ENCODE measurements at regions not wholly inside any gene's neighbourhood (a gene's known extent, or its start where the extent isn't known, plus 50 kb on each side); places are given as distances from the start of the nearest gene placed in this dataset.

DNA sequence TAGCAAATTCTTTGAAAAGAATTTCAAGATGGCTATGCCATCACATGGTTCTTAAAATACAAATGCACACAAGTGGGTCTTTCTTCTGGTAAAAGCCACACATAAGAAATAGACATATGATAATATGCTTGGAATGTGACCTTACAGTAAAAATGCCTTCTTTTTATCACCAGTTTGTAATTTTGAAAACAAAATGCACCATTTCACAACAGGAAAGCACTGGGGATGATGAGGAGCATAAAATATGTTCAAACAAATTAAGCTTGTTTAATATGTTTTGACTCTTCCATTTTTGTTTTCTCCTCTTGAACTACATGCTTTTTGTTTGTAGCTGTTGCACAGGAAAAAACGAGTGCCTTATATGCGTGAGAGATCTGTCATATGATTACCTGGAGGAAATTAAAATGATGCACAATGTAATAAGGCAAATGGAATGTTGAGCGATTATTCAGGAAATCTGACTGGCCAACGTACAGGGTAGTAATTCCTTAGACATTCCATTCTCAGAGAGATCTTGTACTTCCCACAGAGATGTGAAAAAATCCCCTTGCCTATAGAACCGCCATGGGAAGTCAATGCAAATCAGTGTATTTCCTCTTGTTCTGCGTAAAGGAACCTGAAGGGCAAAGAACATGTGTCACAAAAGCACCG lies 911.6 kb downstream of the TFAP2A start:
- ATAC-seq (no peak), DNase-seq (ENCODE audit: missing footprints) (no peak)
- intact Hi-C loops (cut with DNase I), result no loop called here

DNA sequence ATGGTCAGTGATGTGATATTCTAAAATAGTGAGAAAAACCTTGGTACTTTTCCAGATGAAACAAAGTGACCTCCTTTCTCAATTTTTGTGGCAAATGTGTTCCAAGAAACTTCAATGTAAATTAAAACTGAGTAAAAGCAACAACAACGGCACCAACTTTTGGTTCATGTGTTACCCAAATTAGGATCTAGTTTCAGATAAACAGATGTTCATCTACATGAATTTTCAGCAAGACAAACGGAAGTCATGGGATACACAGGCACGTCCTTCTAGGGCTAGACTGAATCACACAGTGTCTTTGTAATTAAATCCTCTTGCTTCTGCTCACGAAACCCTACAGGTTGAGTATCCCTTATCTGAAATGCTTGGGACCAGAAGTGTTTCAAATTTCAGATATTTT lies 915.2 kb downstream of the TFAP2A start:
- no peak for DNase-seq (ENCODE audit: missing footprints)
- intact Hi-C loops (cut with DNase I), result no loop called here
- no peak for ATAC-seq

- DNase-seq (ENCODE audit: missing footprints) (no peak), ATAC-seq (no peak)
- intact Hi-C loops (cut with DNase I), result no loop called here
These were observed 918.0 kb downstream of the TFAP2A start for GRCh38 chr6:9496837-9497236.

DNA sequence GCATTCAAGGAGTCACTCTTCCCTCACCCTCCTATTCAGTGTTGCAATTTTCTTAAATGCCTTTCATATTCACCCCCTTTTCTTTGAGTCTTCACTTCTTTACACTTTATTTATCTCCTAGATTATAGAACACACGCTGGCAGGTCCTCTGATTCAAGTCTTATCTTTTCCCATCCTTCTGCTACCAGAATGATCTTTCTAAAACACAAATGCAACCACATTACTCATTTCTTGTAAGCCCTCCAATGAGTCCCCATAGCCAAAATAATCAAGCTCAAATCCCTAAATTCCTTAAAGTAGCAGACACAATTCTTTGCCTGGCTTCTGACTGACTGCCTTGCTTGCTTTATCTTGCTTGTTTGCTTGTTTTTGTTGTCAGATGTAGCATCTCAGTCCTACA lies 920.0 kb downstream of the TFAP2A start:
- intact Hi-C loops (cut with DNase I), result no loop called here
- ATAC-seq (no peak), DNase-seq (ENCODE audit: missing footprints) (no peak)

DNA sequence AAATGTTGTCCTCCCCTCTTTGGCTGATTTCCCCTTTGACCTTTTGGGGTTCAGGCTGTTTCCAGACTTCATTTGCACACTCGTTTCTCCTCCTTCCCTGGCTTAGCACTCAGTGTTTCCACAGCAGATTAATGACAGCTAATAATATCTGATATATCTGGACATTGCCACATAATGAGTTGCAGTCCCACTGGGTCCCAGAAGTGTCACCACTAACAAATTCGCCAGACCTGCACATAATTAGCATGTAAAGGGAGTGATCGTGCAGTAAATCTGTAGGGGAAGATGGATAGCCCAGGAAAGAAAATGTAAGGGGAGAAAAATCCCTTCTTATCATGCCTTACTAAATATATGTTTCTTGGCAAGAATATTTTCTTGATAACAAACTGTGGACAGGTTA lies 922.1 kb downstream of the TFAP2A start:
- intact Hi-C loops (cut with DNase I), result no loop called here
- DNase-seq (ENCODE audit: missing footprints) (no peak), ATAC-seq (no peak)

GRCh38 chr6:9487128-9487527 lies 927.7 kb downstream of the TFAP2A start:
- ATAC-seq, result no peak
- intact Hi-C loops (cut with DNase I), result no loop called here

DNA sequence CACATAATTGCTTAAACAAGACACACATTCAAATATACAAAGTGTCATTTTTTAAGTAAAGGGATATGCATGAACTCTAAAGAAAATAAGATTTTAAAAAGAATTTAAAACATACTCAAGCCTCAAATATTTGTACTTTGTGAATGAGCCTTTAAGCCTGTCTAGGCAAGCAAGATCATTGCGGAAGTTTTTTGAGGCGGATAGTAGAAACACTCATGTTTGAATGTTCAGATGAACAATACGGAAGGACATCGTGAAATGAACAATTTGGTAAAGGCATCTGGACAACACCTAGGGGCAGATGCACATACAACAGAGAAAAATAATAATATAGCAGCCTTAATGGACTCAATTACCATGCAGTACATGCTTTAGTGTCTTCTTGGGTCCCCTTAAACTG lies 928.9 kb downstream of the TFAP2A start:
- no peak for DNase-seq (ENCODE audit: missing footprints)
- ATAC-seq, result no peak
- intact Hi-C loops (cut with DNase I), result no loop called here

More at GRCh38 chr6:9487128-9487527, 927.7 kb downstream of the TFAP2A start:
- DNase-seq (ENCODE audit: missing footprints), result no peak

DNA sequence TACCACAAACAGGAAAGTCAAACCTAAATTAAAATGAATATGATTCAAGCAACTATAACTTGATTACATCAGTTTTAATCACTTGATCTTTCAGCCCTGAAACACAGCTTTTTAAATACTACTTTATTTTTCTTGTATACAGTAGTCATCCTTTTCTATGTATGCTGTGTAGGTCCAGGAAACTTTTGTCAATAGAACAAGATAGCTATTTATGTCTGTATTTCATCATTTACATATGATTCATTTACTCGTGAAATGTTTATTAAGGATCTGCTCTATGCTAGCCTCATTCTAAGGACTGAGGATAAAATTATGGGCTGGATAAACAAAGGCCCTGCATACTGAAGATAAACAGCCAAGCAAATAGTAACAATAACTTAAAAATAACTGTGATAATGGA lies 930.2 kb downstream of the TFAP2A start:
- no peak for DNase-seq (ENCODE audit: missing footprints)
- intact Hi-C loops (cut with DNase I), result no loop called here

DNA sequence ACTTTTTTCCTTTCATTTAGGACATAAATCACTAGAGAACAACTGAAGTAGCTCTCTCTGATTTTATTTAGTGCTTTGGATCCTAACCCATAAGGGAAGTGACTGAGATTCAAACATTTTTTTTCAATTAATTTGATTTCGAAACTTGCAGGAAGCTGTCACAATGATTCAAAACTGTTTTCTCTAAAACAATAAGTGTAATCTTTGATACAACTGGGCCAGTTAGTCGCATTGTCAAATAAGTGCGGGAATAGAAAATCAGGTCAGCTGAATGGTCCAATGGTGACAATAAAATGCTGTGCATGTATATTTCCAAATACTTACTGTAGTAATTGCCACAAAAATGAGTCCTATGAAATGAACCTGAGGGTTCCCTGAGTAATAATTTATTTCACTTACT lies 930.8 kb downstream of the TFAP2A start:
- intact Hi-C loops (cut with DNase I), result no loop called here
- DNase-seq (ENCODE audit: missing footprints) (no peak), ATAC-seq (no peak)

More for the DNA sequence above, 930.2 kb downstream of the TFAP2A start:
- ATAC-seq, result no peak

GRCh38 chr6:9482030-9482738 lies 932.7 kb downstream of the TFAP2A start:
- intact Hi-C loops (cut with DNase I), result no loop called here

DNA sequence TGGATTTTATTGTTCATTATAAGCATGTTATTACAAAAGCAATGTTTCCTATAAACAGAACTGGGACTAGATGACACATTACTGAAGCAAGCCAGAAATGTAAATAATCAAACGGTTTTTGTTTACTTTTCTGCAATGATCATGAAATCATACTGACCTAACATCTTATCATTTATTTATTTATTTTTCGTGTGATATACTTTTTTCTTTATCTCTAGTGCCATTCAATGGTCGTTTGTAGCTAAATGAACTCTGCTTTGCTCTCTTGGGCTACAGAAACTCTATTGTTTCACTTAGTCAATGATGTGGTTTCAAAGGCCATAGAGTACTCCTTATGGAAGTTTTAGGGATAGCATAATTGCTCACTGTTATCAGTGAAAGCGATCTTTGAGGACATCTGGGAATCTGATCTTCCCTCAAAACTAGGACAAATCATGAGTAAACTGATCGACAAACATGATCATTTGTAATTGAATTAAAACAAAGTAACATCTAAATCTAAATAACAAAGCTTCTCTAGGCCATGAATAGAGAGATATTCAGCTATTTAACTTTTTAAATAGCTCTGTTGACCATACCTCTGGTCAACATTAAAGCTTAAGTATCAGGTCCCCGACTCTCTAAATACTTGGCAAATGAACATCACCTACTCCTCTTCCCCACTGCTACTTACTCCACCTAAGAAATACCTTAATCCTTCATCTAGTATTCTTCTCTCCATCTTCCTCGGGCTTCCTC lies 933.4 kb downstream of the TFAP2A start:
- DNase-seq (ENCODE audit: missing footprints), result no peak
- intact Hi-C loops (cut with DNase I), result no loop called here
- no peak for ATAC-seq

More at GRCh38 chr6:9482030-9482738, 932.7 kb downstream of the TFAP2A start:
- DNase-seq (ENCODE audit: missing footprints), result no peak
- ATAC-seq, result no peak

- no peak for DNase-seq (ENCODE audit: missing footprints)
- intact Hi-C loops (cut with DNase I), result no loop called here
- ATAC-seq, result no peak
These were observed 946.6 kb downstream of the TFAP2A start for GRCh38 chr6:9468277-9468676.

- DNase-seq (ENCODE audit: missing footprints), result no peak
- ATAC-seq, result no peak
- intact Hi-C loops (cut with DNase I), result no loop called here
These were observed 947.1 kb downstream of the TFAP2A start for GRCh38 chr6:9467741-9468140.

- intact Hi-C loops (cut with DNase I), result no loop called here
- DNase-seq (ENCODE audit: missing footprints) (no peak), ATAC-seq (no peak)
These were observed 950.3 kb downstream of the TFAP2A start for GRCh38 chr6:9464583-9464982.

DNA sequence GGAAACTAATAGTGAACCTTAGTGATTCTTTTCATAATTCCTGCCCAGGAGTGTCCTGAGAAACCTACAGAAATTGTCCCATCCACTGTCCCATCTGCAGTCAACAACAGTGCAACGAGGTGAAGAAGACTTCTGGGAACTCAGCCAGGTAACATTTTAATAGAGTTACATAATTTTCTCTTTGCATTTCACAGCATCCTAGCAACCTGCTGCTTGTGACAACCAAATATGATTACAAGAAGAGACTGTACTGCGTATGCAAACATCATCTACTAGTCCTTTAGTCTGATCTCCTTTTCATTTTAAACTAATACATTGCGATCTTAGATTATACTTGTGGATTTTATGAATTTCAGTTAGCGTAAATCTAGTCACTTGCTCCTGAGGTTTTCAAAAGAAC lies 951.6 kb downstream of the TFAP2A start:
- ATAC-seq (no peak), DNase-seq (ENCODE audit: missing footprints) (no peak)
- intact Hi-C loops (cut with DNase I), result no loop called here

GRCh38 chr6:9461188-9461587 lies 953.7 kb downstream of the TFAP2A start:
- ATAC-seq, result no peak
- intact Hi-C loops (cut with DNase I), result no loop called here
- DNase-seq (ENCODE audit: missing footprints), result no peak

DNA sequence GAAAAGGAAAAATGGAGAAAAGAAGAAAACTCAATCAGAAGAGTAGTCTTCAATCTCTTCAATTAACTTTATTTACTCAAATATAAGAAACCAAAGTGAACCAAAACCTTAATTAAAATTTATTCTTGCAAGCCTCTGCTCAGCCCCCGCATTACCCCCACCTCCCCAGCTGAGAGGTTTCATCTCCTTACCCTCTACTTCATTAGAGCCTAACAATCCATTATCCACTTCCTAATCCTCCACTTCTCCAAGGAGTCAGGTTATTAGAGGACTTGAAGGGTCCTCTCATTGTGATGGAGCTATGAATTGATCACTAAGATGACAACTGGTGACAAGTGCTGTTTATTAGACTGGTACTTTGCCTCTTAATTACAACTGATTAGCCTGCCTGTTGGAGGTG lies 956.5 kb downstream of the TFAP2A start:
- ATAC-seq (no peak), DNase-seq (ENCODE audit: missing footprints) (no peak)
- intact Hi-C loops (cut with DNase I), result no loop called here

DNA sequence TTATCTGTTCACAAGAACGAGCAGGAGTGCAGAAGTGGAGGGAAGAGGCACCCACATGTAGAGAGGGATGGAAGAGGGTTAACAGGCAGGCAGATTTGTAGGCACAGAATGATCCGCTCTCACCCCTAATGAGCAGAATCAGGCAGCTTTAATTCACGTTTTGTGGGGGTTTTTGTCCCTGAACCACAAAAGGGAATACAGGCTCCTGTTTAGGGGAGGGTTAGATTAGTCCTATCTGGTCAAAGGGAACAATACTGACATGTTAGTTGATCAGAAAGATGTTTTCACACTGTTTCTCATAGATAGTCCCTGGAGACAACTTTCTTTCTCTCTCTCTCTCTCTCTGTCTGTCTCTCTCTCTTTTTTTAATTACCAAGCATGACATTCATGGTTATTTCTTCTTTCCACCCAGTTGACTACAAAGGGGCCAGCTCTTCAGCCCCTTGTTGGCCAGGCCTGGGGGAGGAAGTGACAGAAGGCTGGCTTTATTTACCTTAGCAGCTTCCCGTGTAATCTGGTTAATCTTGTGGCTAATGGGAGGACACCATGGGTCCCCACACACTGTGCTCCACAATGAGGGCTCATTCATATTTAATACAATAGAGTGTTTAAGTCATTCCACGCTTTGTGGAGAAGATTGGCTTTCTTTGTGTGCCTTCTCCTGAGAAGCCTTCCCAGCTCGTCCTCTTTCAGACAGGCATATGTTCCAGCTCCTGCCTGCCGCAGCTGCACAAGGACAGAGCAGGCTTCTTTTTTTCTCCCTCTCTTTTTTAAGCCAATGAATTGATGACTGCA lies 958.8 kb downstream of the TFAP2A start:
- ATAC-seq (no peak), DNase-seq (ENCODE audit: missing footprints) (no peak)
- intact Hi-C loops (cut with DNase I), result no loop called here

- intact Hi-C loops (cut with DNase I), result no loop called here
- ATAC-seq, result no peak
- no peak for DNase-seq (ENCODE audit: missing footprints)
These were observed 975.1 kb downstream of the TFAP2A start for GRCh38 chr6:9439621-9440330.

Data from Right ventricle myocardium inferior (tissue), 1 donor.